Right lobe of liver (tissue), 6 donors: ENCODE measurements at regions not wholly inside any gene's neighbourhood (a gene's known extent, or its start where the extent isn't known, plus 50 kb on each side); places are given as distances from the start of the nearest gene placed in this dataset.

ENCODE experiments used
- ATAC-seq, 4 donors: fragments of 200-7000 bp; cut with Tn5 transposase; one replicate each; pipeline ENCODE4 v1.9.1; 2020; ENCODE audit warnings: mild to moderate bottlenecking in 4 of 4, moderate library complexity in 4 of 4
- DNase-seq, 3 donors: peaks; one replicate each; pipeline ENCODE4 v3.0.0-alpha.2; 2020
- H3K27ac ChIP-seq, 3 donors: fragments of 200-600 bp; one replicate each; pipeline ENCODE4 v1.8.0; 2022
- H3K27me3 ChIP-seq, 2 donors: fragments of 200-600 bp; one replicate each; pipeline ENCODE4 v1.8.0; 2022
- H3K36me3 ChIP-seq, 4 donors: fragments of 200-600 bp; sonication (generic) in 1 of 4; one replicate each; pipeline versions ENCODE4 v1.5.1 to v1.8.0; 2017 to 2022; ENCODE audit warnings: control low read depth in 1 of 4
- H3K4me1 ChIP-seq, 4 donors: fragments of 200-600 bp; sonication (generic) in 1 of 4; one replicate each; pipeline versions ENCODE4 v1.5.1 to v1.8.0; 2017 to 2022; ENCODE audit warnings: control low read depth in 1 of 4
- H3K4me3 ChIP-seq, 3 donors: fragments of 200-600 bp; one replicate each; pipeline ENCODE4 v1.8.0; 2022
- H3K9me3 ChIP-seq, 4 donors: fragments of 200-600 bp; sonication (generic) in 1 of 4; one replicate each; pipeline versions ENCODE4 v1.5.1 to v1.8.0; 2017 to 2022; ENCODE audit warnings: control low read depth in 1 of 4
- CTCF ChIP-seq, 4 donors: fragments of 200-600 bp in 3 of 4; fragments of 450-650 bp in 1 of 4; IDR thresholded peaks; one replicate each; pipeline versions ENCODE4 v1.5.1 to v1.8.0; 2016 to 2022; ENCODE audit warnings: antibody characterized with exemption in 4 of 4, mild to moderate bottlenecking in 2 of 4
- POLR2A ChIP-seq: fragments of 450-650 bp; IDR thresholded peaks from one replicate; pipeline ENCODE4 v1.6.1; 2017; ENCODE audit warnings: antibody characterized with exemption, mild to moderate bottlenecking
- WGBS: methylation state at CpG from one replicate; pipeline ENCODE4 v1.1.6; 2018; ENCODE audit warnings: low coverage, low lambda C conversion rate; ENCODE audit not compliant: insufficient coverage; ENCODE audit errors: missing lambda C conversion rate; 5-methylcytosine and 5-hydroxymethylcytosine counted together
- intact Hi-C, 2 donors: fragments of 100-400 bp; cut with DNase I; formaldehyde crosslinking; loops; one replicate each; pipeline versions ENCODE4 v1.11.2 to v1.14.1; 2022
- donor health status: DM: no; HTN: yes; CAD: no.
- donor health status: DM: no; HTN: no; CAD: no.
- donor health status: DM: no; HTN: no; CAD: no.
- donor health status: DM: no; HTN: yes; CAD: no.
- donor health status: DM: no; HTN: yes; CAD: no.

- H3K4me1 ChIP-seq: no peaks in the 10 kb centered on the region
- no peak overlapping the region for H3K4me3 ChIP-seq
- WGBS: 8% methylated on average over 1 of the region's 1 CpG
- DNase-seq (no peak), ATAC-seq (no peak)
- intact Hi-C loops: no loop called here
- no peak for TF ChIP-seq CTCF (IDR thresholded peaks at IDR 0.05)
- no peak for TF ChIP-seq POLR2A
- H3K27me3 ChIP-seq: no peaks in the 10 kb centered on the region
- H3K9me3 ChIP-seq: no peaks in the 10 kb centered on the region
- no peaks in the 10 kb centered on the region for H3K36me3 ChIP-seq
- H3K27ac ChIP-seq: no peak overlapping the region
Observed at GRCh38 chr4:143082701-143083100, 102.0 kb upstream of the USP38 start.

GRCh38 chr4:143083756-143084472 lies 100.8 kb upstream of the USP38 start:
- no peak overlapping the region for H3K4me3 ChIP-seq
- H3K27ac ChIP-seq: no peak overlapping the region
- peak in 1 of 4 donors; percentile 20 for ATAC-seq
- intact Hi-C loops: no loop called here
- 14% methylated on average over 2 of the region's 2 CpGs for WGBS
- no peaks in the 10 kb centered on the region for H3K36me3 ChIP-seq
- H3K27me3 ChIP-seq: no peaks in the 10 kb centered on the region
- no peak for DNase-seq
- TF ChIP-seq CTCF (IDR thresholded peaks at IDR 0.05) (no peak), POLR2A (no peak)
- H3K4me1 ChIP-seq: no peaks in the 10 kb centered on the region
- no peaks in the 10 kb centered on the region for H3K9me3 ChIP-seq

GRCh38 chr4:143084566-143084965 lies 100.2 kb upstream of the USP38 start:
- ATAC-seq (no peak), DNase-seq (no peak)
- Histone ChIP-seq H3K27me3 (no peaks in the 10 kb centered on the region), H3K9me3 (no peaks in the 10 kb centered on the region), H3K36me3 (no peaks in the 10 kb centered on the region), H3K4me3 (no peak overlapping the region), H3K27ac (no peak overlapping the region), H3K4me1 (no peaks in the 10 kb centered on the region)
- WGBS: 69% methylated on average over 1 of the region's 1 CpG
- TF ChIP-seq CTCF (IDR thresholded peaks at IDR 0.05) (no peak), POLR2A (no peak)
- intact Hi-C loops: no loop called here

- intact Hi-C loops: no loop called here
- peak in 1 of 4 donors; percentile 43 for ATAC-seq
- 13% methylated on average over 2 of the region's 2 CpGs for WGBS
Observed at GRCh38 chr4:143085224-143085623, 99.5 kb upstream of the USP38 start.

More at GRCh38 chr4:143085224-143085623, 99.5 kb upstream of the USP38 start:
- no peak for TF ChIP-seq POLR2A
- peak; percentile 20 to 38 (median 24) for TF ChIP-seq CTCF (IDR thresholded peaks at IDR 0.05)
- Histone ChIP-seq H3K27ac (no peak overlapping the region), H3K4me3 (no peak overlapping the region), H3K4me1 (no peaks in the 10 kb centered on the region), H3K27me3 (no peaks in the 10 kb centered on the region), H3K36me3 (no peaks in the 10 kb centered on the region), H3K9me3 (no peaks in the 10 kb centered on the region)
- DNase-seq: no peak
